H1 (cell line): ENCODE measurements at regions not wholly inside any gene's neighbourhood (a gene's known extent, or its start where the extent isn't known, plus 50 kb on each side); places are given as distances from the start of the nearest gene placed in this dataset.

ENCODE experiments used
- CTCF ChIA-PET: fragments of 300-600 bp; sonication (Branson Sonifier 250); formaldehyde crosslinking; loops from one replicate; lab custom pipeline; 2021; ENCODE audit not compliant: partially characterized antibody; lab: Charles Lee
- POLR2A ChIA-PET: fragments of 300-600 bp; sonication (Branson Sonifier 250); formaldehyde crosslinking; loops from one replicate; lab custom pipeline; 2021; ENCODE audit warnings: inconsistent platforms; ENCODE audit not compliant: partially characterized antibody; lab: Charles Lee
- DNase-seq, 2 experiments: peaks; one replicate each; pipeline versions ENCODE4 v3.0.0 to v3.0.0-alpha.2; 2010 to 2022; ENCODE audit warnings: low spot score in 2 of 2, low read depth in 1 of 2, mixed read lengths in 1 of 2
- FAIRE-seq: peaks from 2 replicates; lab custom pipeline; 2011; peaks lifted over from hg19 to GRCh38; lab: Jason Lieb, UNC
- H2AFZ ChIP-seq: 2 replicates; pipeline ENCODE4 v1.8.1; 2012; ENCODE audit warnings: low read length, inconsistent platforms
- H2AK5ac ChIP-seq: 2 replicates; pipeline ENCODE4 v1.6.1; 2013; ENCODE audit warnings: low read depth, low read length
- H2BK120ac ChIP-seq: replicated peaks from 2 replicates; pipeline ENCODE3; 2013; ENCODE audit warnings: low read depth, low read length, inconsistent platforms
- H2BK12ac ChIP-seq: 2 replicates; pipeline ENCODE4 v1.6.1; 2013; ENCODE audit warnings: low read depth, low read length
- H2BK15ac ChIP-seq: 2 replicates; pipeline ENCODE4 v1.6.1; 2013; ENCODE audit warnings: low read length
- H2BK20ac ChIP-seq: 2 replicates; pipeline ENCODE4 v1.6.1; 2013; ENCODE audit warnings: low read length
- H2BK5ac ChIP-seq: 2 replicates; pipeline ENCODE4 v1.6.1; 2013; ENCODE audit warnings: low read depth, low read length
- H3K14ac ChIP-seq: 2 replicates; pipeline ENCODE4 v1.6.1; 2013; ENCODE audit warnings: inconsistent platforms; ENCODE audit not compliant: insufficient read length
- H3K18ac ChIP-seq: 2 replicates; pipeline ENCODE4 v1.6.1; 2013; ENCODE audit warnings: low read length; ENCODE audit errors: extremely low read depth
- H3K23ac ChIP-seq: 2 replicates; pipeline ENCODE4 v1.6.1; 2013; ENCODE audit warnings: inconsistent platforms; ENCODE audit not compliant: insufficient read length
- H3K23me2 ChIP-seq: 2 replicates; pipeline ENCODE4 v1.6.1; 2013; ENCODE audit warnings: low read depth, low read length
- H3K27ac ChIP-seq: 2 replicates; pipeline ENCODE4 v1.6.1; 2011; ENCODE audit warnings: low read depth, low read length, inconsistent platforms
- H3K27me3 ChIP-seq, 4 experiments: replicated peaks in 1 of 4; 1 replicate in 1 of 4; 2 replicates in 3 of 4; pipeline versions ENCODE4 v1.6.1 to v1.8.1; 2011 to 2013; ENCODE audit warnings: low read length in 3 of 4, mild to moderate bottlenecking in 3 of 4, inconsistent platforms in 2 of 4, mixed read lengths in 2 of 4, moderate library complexity in 1 of 4; ENCODE audit not compliant: control insufficient read depth in 3 of 4, insufficient read depth in 3 of 4; ENCODE audit errors: extremely low read depth in 1 of 4
- H3K36me3 ChIP-seq, 4 experiments: 2 replicates each; pipeline versions ENCODE4 v1.6.1 to v1.8.1; 2011 to 2013; ENCODE audit warnings: mild to moderate bottlenecking in 4 of 4, low read length in 3 of 4, moderate library complexity in 2 of 4, control low read depth in 1 of 4, inconsistent platforms in 1 of 4; ENCODE audit not compliant: insufficient read depth in 4 of 4, control insufficient read depth in 2 of 4
- H3K4ac ChIP-seq: replicated peaks from 2 replicates; pipeline ENCODE3; 2013; ENCODE audit warnings: low read length, low read depth, mixed read lengths, inconsistent platforms; ENCODE audit not compliant: insufficient read length
- H3K4me1 ChIP-seq, 4 experiments: replicated peaks in 1 of 4; 1 replicate in 1 of 4; 2 replicates in 3 of 4; pipeline versions ENCODE4 v1.6.1 to v1.8.1; 2011 to 2013; ENCODE audit warnings: low read length in 3 of 4, inconsistent platforms in 2 of 4, mixed read lengths in 1 of 4; ENCODE audit not compliant: insufficient read depth in 4 of 4, control insufficient read depth in 3 of 4
- H3K4me2 ChIP-seq, 2 experiments: 2 replicates each; pipeline versions ENCODE4 v1.6.1 to v1.8.1; 2011 to 2013; ENCODE audit warnings: low read depth in 2 of 2, low read length in 2 of 2, control low read depth in 1 of 2, inconsistent platforms in 1 of 2, mild to moderate bottlenecking in 1 of 2; ENCODE audit not compliant: insufficient read depth in 1 of 2
- H3K4me3 ChIP-seq, 4 experiments: fragments of 200-600, 300-600 bp in 1 of 4; sonication (generic), shearing (Covaris generic), sonication (Bioruptor Twin) in 1 of 4; 2 replicates each; pipeline versions ENCODE4 v1.5.1 to v1.8.1; 2011 to 2016; ENCODE audit warnings: low read length in 4 of 4, low read depth in 3 of 4, control low read depth in 2 of 4, inconsistent platforms in 2 of 4, mild to moderate bottlenecking in 2 of 4, mixed read lengths in 1 of 4, moderate library complexity in 1 of 4; ENCODE audit not compliant: insufficient read depth in 2 of 4; ENCODE audit errors: extremely low read depth in 1 of 4
- H3K56ac ChIP-seq: replicated peaks from 2 replicates; pipeline ENCODE3; 2013; ENCODE audit warnings: low read depth, mild to moderate bottlenecking, mixed read lengths, low read length, inconsistent platforms; ENCODE audit not compliant: insufficient read length
- H3K79me1 ChIP-seq: 2 replicates; pipeline ENCODE4 v1.6.1; 2013; ENCODE audit warnings: low read depth, low read length, control low read depth
- H3K79me2 ChIP-seq, 2 experiments: 2 replicates each; pipeline versions ENCODE4 v1.6.1 to v1.8.1; 2012 to 2013; ENCODE audit warnings: low read length in 2 of 2, mild to moderate bottlenecking in 2 of 2, inconsistent platforms in 1 of 2; ENCODE audit not compliant: insufficient read depth in 2 of 2, control insufficient read depth in 1 of 2
- H3K9ac ChIP-seq, 4 experiments: replicated peaks in 1 of 4; 1 replicate in 1 of 4; 2 replicates in 3 of 4; pipeline versions ENCODE4 v1.6.1 to v1.8.1; 2011 to 2013; ENCODE audit warnings: low read depth in 3 of 4, low read length in 3 of 4, control low read depth in 2 of 4, mild to moderate bottlenecking in 2 of 4, moderate library complexity in 2 of 4, inconsistent platforms in 1 of 4; ENCODE audit errors: extremely low read depth in 1 of 4
- H3K9me3 ChIP-seq, 2 experiments: 2 replicates each; pipeline versions ENCODE4 v1.6.1 to v1.8.1; 2012 to 2013; ENCODE audit warnings: mild to moderate bottlenecking in 2 of 2, moderate library complexity in 2 of 2, control low read depth in 1 of 2, inconsistent platforms in 1 of 2, low read depth in 1 of 2, low read length in 1 of 2, mixed read lengths in 1 of 2; ENCODE audit not compliant: insufficient read depth in 2 of 2
- H4K20me1 ChIP-seq, 2 experiments: replicated peaks in 1 of 2; 2 replicates each; pipeline versions ENCODE3 to v1.8.1; 2011 to 2013; ENCODE audit warnings: inconsistent platforms in 2 of 2, low read length in 2 of 2, mild to moderate bottlenecking in 1 of 2; ENCODE audit not compliant: insufficient read depth in 2 of 2, control insufficient read depth in 1 of 2
- H4K5ac ChIP-seq: 2 replicates; pipeline ENCODE4 v1.6.1; 2013; ENCODE audit warnings: low read length, low read depth, mixed read lengths, inconsistent platforms; ENCODE audit not compliant: insufficient read length
- H4K8ac ChIP-seq: 2 replicates; pipeline ENCODE4 v1.8.0; 2013; ENCODE audit warnings: mild to moderate bottlenecking, moderate library complexity, low read length, inconsistent platforms; ENCODE audit not compliant: insufficient read depth; ENCODE audit errors: extremely low read depth
- H4K91ac ChIP-seq: replicated peaks from 2 replicates; pipeline ENCODE3; 2013; ENCODE audit warnings: low read length, mixed read lengths, inconsistent platforms; ENCODE audit not compliant: insufficient read length
- JUN ChIP-seq: IDR thresholded peaks from 2 replicates; pipeline ENCODE4 v1.6.1; 2011; ENCODE audit warnings: low read depth, mild to moderate bottlenecking, improper control_type of control experiment, low read length
- MAFK ChIP-seq: IDR thresholded peaks from 2 replicates; pipeline ENCODE4 v1.6.1; 2012; ENCODE audit warnings: low read depth, mild to moderate bottlenecking, improper control_type of control experiment, low read length
- POLR2AphosphoS5 ChIP-seq: IDR thresholded peaks from 2 replicates; pipeline ENCODE4 v1.6.1; 2011; ENCODE audit warnings: low read depth, low read length
- RBBP5 ChIP-seq: IDR thresholded peaks from 2 replicates; pipeline ENCODE4 v1.7.1; 2012; ENCODE audit warnings: low read depth, mild to moderate bottlenecking, inconsistent platforms, low read length, moderate library complexity, borderline replicate concordance
- RNF2 ChIP-seq: fragments of 200-900, 300-1000 bp; sonication (generic); IDR thresholded peaks from 2 replicates; pipeline ENCODE4 v1.7.1; 2016; ENCODE audit warnings: borderline replicate concordance, low read depth, mild to moderate bottlenecking, antibody characterized with exemption, low read length; ENCODE audit not compliant: poor library complexity, severe bottlenecking; ENCODE audit errors: missing control alignments
- SIN3A ChIP-seq, 2 experiments: IDR thresholded peaks in 1 of 2; conservative IDR thresholded peaks in 1 of 2; 2 replicates each; pipeline ENCODE4 v1.6.1; 2011 to 2012; ENCODE audit warnings: low read length in 2 of 2, improper control_type of control experiment in 1 of 2, low read depth in 1 of 2, mild to moderate bottlenecking in 1 of 2
- SIX5 ChIP-seq: IDR thresholded peaks from 2 replicates; pipeline ENCODE4 v1.6.1; 2011; ENCODE audit warnings: mild to moderate bottlenecking, low read depth, low read length
- SP1 ChIP-seq: IDR thresholded peaks from 2 replicates; pipeline ENCODE4 v1.6.1; 2011; ENCODE audit warnings: low read depth, low read length
- SP4 ChIP-seq: IDR thresholded peaks from 2 replicates; pipeline ENCODE4 v1.6.1; 2012; ENCODE audit warnings: low read length, inconsistent platforms
- SUZ12 ChIP-seq: fragments of 200-600 bp; sonication (generic); IDR thresholded peaks from 2 replicates; pipeline ENCODE4 v1.6.1; 2012; ENCODE audit warnings: mild to moderate bottlenecking, inconsistent platforms, low read length, moderate library complexity, mixed read lengths
- TEAD4 ChIP-seq: IDR thresholded peaks from 2 replicates; pipeline ENCODE4 v1.6.1; 2012; ENCODE audit warnings: low read depth, low read length, inconsistent platforms, mixed read lengths
- WGBS, 2 experiments: shearing (Covaris generic) in 1 of 2; methylation state at CpG; one replicate each; pipeline versions ENCODE4 v1.1.6 to v1.1.7; 2013 to 2015; ENCODE audit warnings: low lambda C conversion rate in 2 of 2, mixed read lengths in 2 of 2, inconsistent platforms in 1 of 2, low coverage in 1 of 2, missing lambda C conversion rate in 1 of 2; ENCODE audit not compliant: insufficient replicate concordance in 2 of 2, insufficient coverage in 1 of 2, insufficient read length in 1 of 2; ENCODE audit errors: extremely low coverage in 1 of 2, missing lambda C conversion rate in 1 of 2; 5-methylcytosine and 5-hydroxymethylcytosine counted together
- TF ChIP-seq, protein P1 (sequence below): IDR thresholded peaks from 2 replicates; pipeline ENCODE4 v1.6.1; 2012; ENCODE audit warnings: inconsistent platforms
- TF ChIP-seq, protein P2 (sequence below), 3 experiments: IDR thresholded peaks; 1 replicate in 2 of 3; 2 replicates in 1 of 3; pipeline versions ENCODE4 v1.5.1 to v1.6.1; 2011; ENCODE audit warnings: low read length in 3 of 3, mild to moderate bottlenecking in 3 of 3, inconsistent platforms in 2 of 3, low read depth in 1 of 3, moderate library complexity in 1 of 3; ENCODE audit not compliant: insufficient read depth in 1 of 3; ENCODE audit errors: control extremely low read depth in 1 of 3

DNA sequence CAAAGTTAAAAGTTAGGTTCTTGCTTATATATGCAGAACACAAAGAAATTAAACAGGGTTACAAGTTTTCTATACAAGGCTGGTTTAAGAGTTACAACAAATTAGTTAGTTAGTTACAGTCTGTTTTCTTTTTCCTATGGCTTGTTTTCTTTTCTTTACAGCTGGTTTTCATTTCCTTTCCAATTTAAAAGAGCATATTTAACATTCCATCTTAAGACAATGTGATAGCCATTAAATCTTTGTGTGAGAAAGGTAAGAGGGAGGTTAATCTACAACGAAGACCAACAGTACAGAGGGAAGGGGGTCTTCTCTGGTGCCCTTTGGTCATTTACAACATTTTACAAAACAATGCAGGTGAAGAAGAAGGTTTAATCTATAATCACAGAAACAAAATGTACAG lies 290.6 kb downstream of the ZNF674 start:
- H3K4me2 ChIP-seq = no peak overlapping the region
- no peak overlapping the region for H2BK12ac ChIP-seq
- WGBS, 2 experiments = 43% methylated on average over 1 of the region's 1 CpG; no CpG with 5 or more reads in 1 of the 2 experiments
- H4K91ac ChIP-seq = no peak overlapping the region
- no peak overlapping the region for H3K14ac ChIP-seq
- no peak for FAIRE-seq
- no peak overlapping the region for H2BK20ac ChIP-seq
- H3K79me2 ChIP-seq = no peaks in the 10 kb centered on the region
- H3K4ac ChIP-seq = no peak overlapping the region
- H3K23me2 ChIP-seq = no peaks in the 10 kb centered on the region
- CTCF ChIA-PET = no interaction called here
- no peak overlapping the region for H3K56ac ChIP-seq
- DNase-seq = no peak
- H2BK120ac ChIP-seq = no peak overlapping the region
- H3K79me1 ChIP-seq = no peaks in the 10 kb centered on the region
- no peak overlapping the region for H3K27ac ChIP-seq
- no peaks in the 10 kb centered on the region for H3K4me1 ChIP-seq
- no peaks in the 10 kb centered on the region; a peak in 1 of 7 replicates for H3K27me3 ChIP-seq
- H3K18ac ChIP-seq = no peak overlapping the region
- H2AK5ac ChIP-seq = no peak overlapping the region
- H4K8ac ChIP-seq = no peak overlapping the region
- H4K5ac ChIP-seq = no peak overlapping the region
- no peak overlapping the region for H3K4me3 ChIP-seq
- no peak overlapping the region for H2BK5ac ChIP-seq
- H2AFZ ChIP-seq = no peak overlapping the region
- H4K20me1 ChIP-seq = no peaks in the 10 kb centered on the region
- no peak overlapping the region for H3K9ac ChIP-seq
- no peak overlapping the region for H3K23ac ChIP-seq
- POLR2A ChIA-PET = no interaction called here
- H2BK15ac ChIP-seq = no peak overlapping the region
- no peaks in the 10 kb centered on the region for H3K9me3 ChIP-seq
- H3K36me3 ChIP-seq = no peaks in the 10 kb centered on the region
- TF ChIP-seq RNF2 = no peak
- no peak for TF ChIP-seq RBBP5
- TF ChIP-seq JUN = no peak
- no peak for TF ChIP-seq MAFK
- no peak for TF ChIP-seq POLR2AphosphoS5
- no peak for TF ChIP-seq SP4
- TF ChIP-seq SIN3A (conservative IDR thresholded peaks at IDR 0.05 in 1 of 2, IDR thresholded peaks at IDR 0.05 in 1 of 2; ENCODE audit: low read depth in 1 of 2, low read length in 2 of 2) = no peak
- no peak for TF ChIP-seq SUZ12
- TF ChIP-seq SIX5 = no peak
- TF ChIP-seq TEAD4 = no peak
- TF ChIP-seq, protein P1, sequence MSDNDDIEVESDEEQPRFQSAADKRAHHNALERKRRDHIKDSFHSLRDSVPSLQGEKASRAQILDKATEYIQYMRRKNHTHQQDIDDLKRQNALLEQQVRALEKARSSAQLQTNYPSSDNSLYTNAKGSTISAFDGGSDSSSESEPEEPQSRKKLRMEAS = no peak
- TF ChIP-seq, protein P2, sequence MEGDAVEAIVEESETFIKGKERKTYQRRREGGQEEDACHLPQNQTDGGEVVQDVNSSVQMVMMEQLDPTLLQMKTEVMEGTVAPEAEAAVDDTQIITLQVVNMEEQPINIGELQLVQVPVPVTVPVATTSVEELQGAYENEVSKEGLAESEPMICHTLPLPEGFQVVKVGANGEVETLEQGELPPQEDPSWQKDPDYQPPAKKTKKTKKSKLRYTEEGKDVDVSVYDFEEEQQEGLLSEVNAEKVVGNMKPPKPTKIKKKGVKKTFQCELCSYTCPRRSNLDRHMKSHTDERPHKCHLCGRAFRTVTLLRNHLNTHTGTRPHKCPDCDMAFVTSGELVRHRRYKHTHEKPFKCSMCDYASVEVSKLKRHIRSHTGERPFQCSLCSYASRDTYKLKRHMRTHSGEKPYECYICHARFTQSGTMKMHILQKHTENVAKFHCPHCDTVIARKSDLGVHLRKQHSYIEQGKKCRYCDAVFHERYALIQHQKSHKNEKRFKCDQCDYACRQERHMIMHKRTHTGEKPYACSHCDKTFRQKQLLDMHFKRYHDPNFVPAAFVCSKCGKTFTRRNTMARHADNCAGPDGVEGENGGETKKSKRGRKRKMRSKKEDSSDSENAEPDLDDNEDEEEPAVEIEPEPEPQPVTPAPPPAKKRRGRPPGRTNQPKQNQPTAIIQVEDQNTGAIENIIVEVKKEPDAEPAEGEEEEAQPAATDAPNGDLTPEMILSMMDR (IDR thresholded peaks at IDR 0.05; ENCODE audit: control extremely low read depth in 1 of 3, insufficient read depth in 1 of 3, low read depth in 1 of 3, low read length in 3 of 3) = no peak
- TF ChIP-seq SP1 = no peak
